ENCODE measurements at regions not wholly inside any gene's neighbourhood (a gene's known extent, or its start where the extent isn't known, plus 50 kb on each side); places are given as distances from the start of the nearest gene placed in this dataset.

DNA sequence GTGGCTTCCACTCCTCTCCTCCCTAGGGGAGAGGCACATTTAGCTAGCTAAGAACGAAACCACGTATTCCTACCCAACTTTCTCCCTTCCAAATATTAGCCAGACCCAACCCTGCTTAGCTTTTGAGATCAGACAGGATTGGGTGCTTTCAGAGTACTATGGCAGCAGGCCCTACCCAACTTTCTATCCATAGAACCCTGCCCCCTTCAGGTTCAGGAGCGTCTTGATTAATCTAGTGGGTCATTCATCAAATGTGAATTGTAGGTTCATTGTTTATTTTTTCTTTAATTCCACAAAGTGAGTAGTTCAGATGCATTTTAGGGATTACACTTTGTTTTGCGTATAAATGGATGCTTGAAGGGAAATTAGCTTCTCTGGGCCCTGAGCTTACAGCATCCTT is 188.3 kb downstream of the MIB1 start:
- no peaks in the 10 kb centered on the region for H3K4me1 Mint-ChIP-seq (ENCODE audit: low read depth)
- H3K9me3 Mint-ChIP-seq, result no peaks in the 10 kb centered on the region
- no peak overlapping the region for H3K27ac Mint-ChIP-seq
- intact Hi-C loops (cut with micrococcal nuclease), result no loop called here
- H3K27me3 Mint-ChIP-seq, result no peaks in the 10 kb centered on the region
- no peaks in the 10 kb centered on the region for H3K36me3 Mint-ChIP-seq (ENCODE audit: low read depth)
- H3K4me3 Mint-ChIP-seq, result no peak overlapping the region

GRCh38 chr18:21930177-21930576 is 189.6 kb downstream of the MIB1 start:
- Mint-ChIP-seq H3K4me1 (ENCODE audit: low read depth) (no peaks in the 10 kb centered on the region), H3K36me3 (ENCODE audit: low read depth) (no peaks in the 10 kb centered on the region), H3K27ac (no peak overlapping the region), H3K4me3 (no peak overlapping the region), H3K27me3 (no peaks in the 10 kb centered on the region), H3K9me3 (no peaks in the 10 kb centered on the region)
- intact Hi-C loops (cut with micrococcal nuclease), result no loop called here

DNA sequence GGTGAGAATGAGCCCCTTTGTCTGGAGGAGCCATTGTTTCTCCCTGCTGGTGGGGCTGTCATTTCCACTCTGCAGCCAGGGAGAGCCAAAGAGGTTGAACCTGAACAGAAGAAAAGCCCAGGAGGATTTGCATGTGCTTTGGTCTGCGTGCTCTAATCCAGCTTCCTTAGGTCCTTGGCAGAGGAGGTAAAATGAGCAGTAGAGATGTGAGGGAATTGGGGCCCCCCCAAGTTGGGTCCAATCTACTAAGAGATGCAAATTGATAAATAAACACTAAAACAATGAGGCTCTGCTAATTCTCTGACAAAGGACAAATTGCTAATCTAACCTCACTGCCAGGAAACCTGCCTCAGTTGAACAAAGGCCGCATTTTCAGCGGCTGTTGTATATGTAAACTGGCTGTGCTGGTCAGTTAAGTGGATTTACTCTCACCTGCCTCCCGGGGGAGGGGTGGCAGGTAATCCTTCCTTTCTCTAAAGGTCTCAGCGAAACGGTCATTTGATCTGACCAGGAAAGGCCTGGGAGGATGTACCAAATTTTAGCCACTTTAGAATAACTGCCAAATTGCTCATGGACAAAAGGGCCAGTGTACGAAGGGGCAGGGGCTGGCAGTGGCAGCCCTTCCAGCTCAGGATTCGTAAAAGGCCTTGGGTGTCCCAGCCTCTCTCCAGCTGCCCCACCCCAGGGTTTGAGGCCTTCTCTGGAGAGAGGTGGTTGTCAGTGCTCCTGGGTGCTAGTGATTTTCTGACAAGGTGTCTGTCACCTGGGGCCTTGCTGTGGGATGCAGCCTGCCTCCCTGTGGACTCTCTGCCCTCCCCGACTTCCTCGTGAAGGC is 193.6 kb downstream of the MIB1 start:
- H3K36me3 Mint-ChIP-seq (ENCODE audit: low read depth), result no peaks in the 10 kb centered on the region
- H3K4me1 Mint-ChIP-seq (ENCODE audit: low read depth), result no peaks in the 10 kb centered on the region
- H3K27me3 Mint-ChIP-seq, result no peaks in the 10 kb centered on the region
- no peak overlapping the region for H3K27ac Mint-ChIP-seq
- no peak overlapping the region for H3K4me3 Mint-ChIP-seq
- intact Hi-C loops (cut with micrococcal nuclease), result no loop called here
- no peaks in the 10 kb centered on the region for H3K9me3 Mint-ChIP-seq

DNA sequence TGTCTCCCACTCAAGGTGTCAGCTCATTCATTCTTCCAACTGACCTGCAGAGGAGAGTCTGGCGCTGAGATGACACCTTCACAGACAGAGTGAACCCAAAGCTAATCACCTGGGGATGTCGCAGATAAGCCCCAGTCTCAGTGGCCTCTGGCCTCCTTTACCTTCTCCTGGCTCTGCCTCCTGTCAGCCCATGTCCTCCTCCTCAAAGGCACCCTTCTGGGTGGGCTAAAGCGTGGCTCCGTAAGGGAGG is 194.1 kb downstream of the MIB1 start:
- H3K4me1 Mint-ChIP-seq (ENCODE audit: low read depth), result no peaks in the 10 kb centered on the region
- H3K9me3 Mint-ChIP-seq, result no peaks in the 10 kb centered on the region
- no peak overlapping the region for H3K27ac Mint-ChIP-seq
- intact Hi-C loops (cut with micrococcal nuclease), result no loop called here
- H3K27me3 Mint-ChIP-seq, result no peaks in the 10 kb centered on the region
- no peaks in the 10 kb centered on the region for H3K36me3 Mint-ChIP-seq (ENCODE audit: low read depth)
- H3K4me3 Mint-ChIP-seq, result no peak overlapping the region

DNA sequence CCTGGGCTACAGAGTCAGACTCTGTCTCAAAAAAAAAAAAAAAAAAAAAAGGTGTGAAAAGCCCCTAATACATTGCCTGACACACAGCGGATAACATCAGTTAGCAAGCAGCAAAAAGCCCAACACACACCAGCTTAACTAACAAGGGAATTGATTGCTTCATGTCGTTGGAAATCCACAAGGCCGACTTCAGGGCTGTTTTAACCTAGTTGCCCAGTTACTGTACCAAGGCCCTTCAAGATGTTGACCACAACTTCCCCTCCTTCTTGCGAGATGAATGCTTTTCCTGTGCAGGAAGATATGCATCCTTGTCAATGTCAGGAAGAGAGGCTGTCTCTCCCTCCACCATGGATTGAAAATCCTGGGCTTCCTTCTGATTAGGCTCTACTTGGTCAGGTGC is 202.9 kb downstream of the MIB1 start:
- Mint-ChIP-seq H3K36me3 (ENCODE audit: low read depth) (no peaks in the 10 kb centered on the region), H3K4me3 (no peak overlapping the region), H3K9me3 (no peaks in the 10 kb centered on the region), H3K27ac (no peak overlapping the region), H3K27me3 (no peaks in the 10 kb centered on the region), H3K4me1 (ENCODE audit: low read depth) (no peaks in the 10 kb centered on the region)
- intact Hi-C loops (cut with micrococcal nuclease), result no loop called here

GRCh38 chr18:21949326-21950015 is 208.9 kb downstream of the MIB1 start:
- Mint-ChIP-seq H3K4me1 (ENCODE audit: low read depth) (no peaks in the 10 kb centered on the region), H3K36me3 (ENCODE audit: low read depth) (no peaks in the 10 kb centered on the region), H3K27me3 (peaks cover 3% of the 10 kb centered on the region), H3K9me3 (no peaks in the 10 kb centered on the region), H3K27ac (no peak overlapping the region), H3K4me3 (no peak overlapping the region)
- intact Hi-C loops (cut with micrococcal nuclease), result no loop called here

DNA sequence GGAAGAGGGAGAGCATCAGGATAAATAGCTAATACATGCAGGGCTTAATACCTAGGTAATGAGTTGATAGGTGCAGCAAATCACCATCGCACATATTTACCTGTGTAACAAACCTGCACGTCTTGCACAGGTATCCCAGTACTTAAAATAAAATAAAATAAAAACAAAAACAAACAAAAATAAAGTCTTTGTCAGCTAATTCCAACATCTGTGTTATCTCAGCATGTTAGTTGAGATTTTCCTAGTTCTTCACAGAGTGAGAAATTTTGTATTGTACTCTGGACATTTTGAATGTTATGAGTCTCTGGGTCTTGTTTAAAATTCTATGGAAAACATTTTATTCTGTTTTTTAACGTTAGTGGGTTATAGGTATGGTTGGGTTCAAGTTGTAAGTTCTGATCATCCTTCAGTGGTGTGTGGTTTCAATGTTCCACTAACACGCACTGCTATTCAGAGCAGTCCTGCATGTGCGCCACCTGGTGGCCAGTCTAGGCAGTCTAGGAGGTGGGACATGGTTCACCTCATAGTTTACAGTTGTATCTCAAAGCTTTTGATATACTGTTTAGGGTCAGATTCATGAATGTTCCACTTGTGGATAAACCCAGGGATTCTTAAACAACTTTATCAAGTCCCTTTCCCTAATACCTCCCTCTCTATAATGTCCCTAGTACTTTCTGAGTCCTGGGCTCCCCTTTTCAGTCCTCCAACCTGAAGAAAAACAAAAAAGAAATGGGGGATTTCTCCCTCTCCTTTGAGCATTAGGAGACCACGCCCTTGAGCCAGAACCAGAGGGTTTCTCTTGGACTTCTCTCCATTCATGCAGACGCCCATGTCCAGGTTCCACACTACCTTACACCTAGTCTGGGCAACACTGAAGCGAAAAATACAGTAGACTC is 213.4 kb upstream of the GATA6 start:
- no peaks in the 10 kb centered on the region for H3K27me3 Mint-ChIP-seq
- H3K4me1 Mint-ChIP-seq (ENCODE audit: low read depth), result no peaks in the 10 kb centered on the region
- H3K36me3 Mint-ChIP-seq (ENCODE audit: low read depth), result no peaks in the 10 kb centered on the region
- H3K27ac Mint-ChIP-seq, result no peak overlapping the region
- no peaks in the 10 kb centered on the region for H3K9me3 Mint-ChIP-seq
- H3K4me3 Mint-ChIP-seq, result no peak overlapping the region
- intact Hi-C loops (cut with micrococcal nuclease), result loop anchor here (1.0 to 5.0 kb wide), 3 partner anchors 134 to 761 kb away; no protein-coding TSS in a partner anchor

DNA sequence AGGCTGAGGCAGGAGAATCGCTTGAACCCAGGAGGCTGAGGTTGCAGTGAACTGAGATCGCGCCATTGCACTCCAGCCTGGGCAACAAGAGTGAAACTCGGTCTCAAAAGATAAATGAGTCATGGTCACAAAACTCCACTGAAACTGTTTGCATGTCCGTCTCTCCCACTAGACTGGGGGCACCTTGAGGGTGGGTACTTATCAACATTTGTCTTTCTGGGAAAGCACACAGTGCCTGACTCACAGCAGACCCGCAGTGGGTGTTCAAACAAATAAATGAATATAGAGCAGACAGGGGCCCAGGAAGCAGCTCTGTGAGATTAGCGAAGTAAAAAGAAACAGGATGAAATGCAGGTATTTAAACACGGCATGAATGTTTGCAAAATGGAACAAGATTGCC is 211.1 kb upstream of the GATA6 start:
- Mint-ChIP-seq H3K4me3 (no peak overlapping the region), H3K27me3 (no peaks in the 10 kb centered on the region), H3K36me3 (ENCODE audit: low read depth) (no peaks in the 10 kb centered on the region), H3K27ac (no peak overlapping the region), H3K9me3 (no peaks in the 10 kb centered on the region), H3K4me1 (ENCODE audit: low read depth) (no peaks in the 10 kb centered on the region)
- intact Hi-C loops (cut with micrococcal nuclease), result loop anchor here (5.0 kb wide), 1 partner anchor 136 kb away; no protein-coding TSS in a partner anchor

- Mint-ChIP-seq H3K4me3 (no peak overlapping the region), H3K27ac (no peak overlapping the region), H3K36me3 (ENCODE audit: low read depth) (no peaks in the 10 kb centered on the region), H3K4me1 (ENCODE audit: low read depth) (no peaks in the 10 kb centered on the region), H3K9me3 (no peaks in the 10 kb centered on the region), H3K27me3 (no peaks in the 10 kb centered on the region)
- intact Hi-C loops (cut with micrococcal nuclease), result loop anchor here (5.0 kb wide), 1 partner anchor 137 kb away; no protein-coding TSS in a partner anchor
These were observed 210.5 kb upstream of the GATA6 start for GRCh38 chr18:21958707-21959450.

GRCh38 chr18:21960189-21960588 is 209.2 kb upstream of the GATA6 start:
- Mint-ChIP-seq H3K36me3 (ENCODE audit: low read depth) (no peaks in the 10 kb centered on the region), H3K27ac (no peak overlapping the region), H3K9me3 (no peaks in the 10 kb centered on the region), H3K4me1 (ENCODE audit: low read depth) (no peaks in the 10 kb centered on the region), H3K4me3 (no peak overlapping the region), H3K27me3 (no peaks in the 10 kb centered on the region)
- intact Hi-C loops (cut with micrococcal nuclease), result no loop called here

DNA sequence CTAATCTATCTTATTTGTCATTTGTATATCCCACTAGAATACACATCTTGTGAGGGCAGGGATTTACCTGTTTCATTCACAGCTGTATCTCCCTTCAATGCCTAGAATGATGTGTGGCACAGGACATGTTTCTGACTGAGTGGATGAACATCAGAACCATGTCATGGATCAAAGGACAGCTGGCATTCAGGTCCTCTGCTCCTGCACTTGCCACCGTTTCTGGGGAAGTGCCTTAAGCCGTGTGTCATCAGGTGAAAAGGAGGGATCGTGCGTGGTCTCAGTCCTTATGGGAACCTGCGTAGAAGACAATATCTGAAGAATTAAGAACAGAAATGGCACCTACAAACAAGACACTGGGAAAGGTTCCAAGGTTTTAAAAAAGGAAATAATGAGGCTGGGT is 206.1 kb upstream of the GATA6 start:
- intact Hi-C loops (cut with micrococcal nuclease), result no loop called here
- no peaks in the 10 kb centered on the region for H3K9me3 Mint-ChIP-seq
- no peaks in the 10 kb centered on the region for H3K36me3 Mint-ChIP-seq (ENCODE audit: low read depth)
- H3K27ac Mint-ChIP-seq, result no peak overlapping the region
- H3K27me3 Mint-ChIP-seq, result no peaks in the 10 kb centered on the region
- no peaks in the 10 kb centered on the region for H3K4me1 Mint-ChIP-seq (ENCODE audit: low read depth)
- H3K4me3 Mint-ChIP-seq, result no peak overlapping the region

- H3K4me1 Mint-ChIP-seq (ENCODE audit: low read depth), result no peaks in the 10 kb centered on the region
- no peaks in the 10 kb centered on the region for H3K27me3 Mint-ChIP-seq
- no peak overlapping the region for H3K4me3 Mint-ChIP-seq
- H3K36me3 Mint-ChIP-seq (ENCODE audit: low read depth), result no peaks in the 10 kb centered on the region
- no peak overlapping the region for H3K27ac Mint-ChIP-seq
- H3K9me3 Mint-ChIP-seq, result no peaks in the 10 kb centered on the region
- intact Hi-C loops (cut with micrococcal nuclease), result no loop called here
These were observed 201.1 kb upstream of the GATA6 start for GRCh38 chr18:21968338-21968737.

- H3K27ac Mint-ChIP-seq, result no peak overlapping the region
- no peaks in the 10 kb centered on the region for H3K9me3 Mint-ChIP-seq
- intact Hi-C loops (cut with micrococcal nuclease), result no loop called here
- no peaks in the 10 kb centered on the region for H3K4me1 Mint-ChIP-seq (ENCODE audit: low read depth)
- H3K4me3 Mint-ChIP-seq, result no peak overlapping the region
- H3K27me3 Mint-ChIP-seq, result no peaks in the 10 kb centered on the region
- H3K36me3 Mint-ChIP-seq (ENCODE audit: low read depth), result no peaks in the 10 kb centered on the region
These were observed 197.1 kb upstream of the GATA6 start for GRCh38 chr18:21972281-21972680.
